A549 (cell line): ENCODE measurements at regions not wholly inside any gene's neighbourhood (a gene's known extent, or its start where the extent isn't known, plus 50 kb on each side); places are given as distances from the start of the nearest gene placed in this dataset.

Source experiments
- CHD4 ChIP-seq: fragments of 200-600 bp; sonication (generic); IDR thresholded peaks from 2 replicates; pipeline ENCODE4 v1.6.1; 2016; ENCODE audit warnings: antibody characterized with exemption, mild to moderate bottlenecking, borderline replicate concordance
- CTCF ChIP-seq: fragments of >200 bp; sonication (Bioruptor Twin); formaldehyde crosslinking; IDR thresholded peaks from 3 replicates; pipeline ENCODE4 v1.5.1; 2016
- EP300 ChIP-seq, 2 experiments: fragments of >200 bp; sonication (Bioruptor Twin); formaldehyde crosslinking; IDR thresholded peaks; 2 replicates in 1 of 2; 3 replicates in 1 of 2; pipeline ENCODE4 v1.6.1; 2016 to 2017
- HES2 ChIP-seq: fragments of >200 bp; sonication (Bioruptor Twin); formaldehyde crosslinking; IDR thresholded peaks from 2 replicates; pipeline ENCODE4 v1.6.1; 2016
- RAD21 ChIP-seq, 2 experiments: fragments of >200 bp in 1 of 2; sonication (Bioruptor Twin) in 1 of 2; formaldehyde crosslinking in 1 of 2; IDR thresholded peaks in 1 of 2; conservative IDR thresholded peaks in 1 of 2; 2 replicates in 1 of 2; 3 replicates in 1 of 2; pipeline ENCODE4 v1.6.1; 2012 to 2018; ENCODE audit warnings: inconsistent platforms in 1 of 2

GRCh38 chr6:100118301-100118700 lies 124.3 kb upstream of the MCHR2 start:
- no peak for TF ChIP-seq RAD21 (conservative IDR thresholded peaks at IDR 0.05 in 1 of 2, IDR thresholded peaks at IDR 0.05 in 1 of 2)
- no peak for TF ChIP-seq CTCF
- TF ChIP-seq HES2 = no peak
- no peak for TF ChIP-seq EP300 (IDR thresholded peaks at IDR 0.05)
- no peak for TF ChIP-seq CHD4
